ENCODE measurements at regions not wholly inside any gene's neighbourhood (a gene's known extent, or its start where the extent isn't known, plus 50 kb on each side); places are given as distances from the start of the nearest gene placed in this dataset.

DNA sequence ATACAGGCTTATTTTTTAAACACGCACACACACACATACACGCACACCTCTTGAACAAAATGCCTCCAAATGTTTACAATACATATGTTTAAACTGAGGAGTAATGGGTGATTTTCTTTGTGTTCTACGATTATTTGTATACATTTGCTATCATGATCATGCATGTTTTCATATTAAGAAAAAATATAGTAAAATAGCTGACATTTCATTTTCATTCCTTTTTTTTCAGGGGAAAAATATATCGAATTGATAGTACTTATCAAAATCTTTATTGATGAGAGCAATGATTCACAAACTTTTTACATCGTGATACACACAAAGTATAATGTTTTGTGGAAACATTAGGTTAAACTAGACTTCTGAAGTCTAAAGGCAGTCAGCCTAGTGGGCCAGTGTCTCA is 618.9 kb downstream of the TECRL start:
- no peak for DNase-seq
- intact Hi-C loops (cut with DNase I) = no loop called here
- TF ChIP-seq, protein P1, sequence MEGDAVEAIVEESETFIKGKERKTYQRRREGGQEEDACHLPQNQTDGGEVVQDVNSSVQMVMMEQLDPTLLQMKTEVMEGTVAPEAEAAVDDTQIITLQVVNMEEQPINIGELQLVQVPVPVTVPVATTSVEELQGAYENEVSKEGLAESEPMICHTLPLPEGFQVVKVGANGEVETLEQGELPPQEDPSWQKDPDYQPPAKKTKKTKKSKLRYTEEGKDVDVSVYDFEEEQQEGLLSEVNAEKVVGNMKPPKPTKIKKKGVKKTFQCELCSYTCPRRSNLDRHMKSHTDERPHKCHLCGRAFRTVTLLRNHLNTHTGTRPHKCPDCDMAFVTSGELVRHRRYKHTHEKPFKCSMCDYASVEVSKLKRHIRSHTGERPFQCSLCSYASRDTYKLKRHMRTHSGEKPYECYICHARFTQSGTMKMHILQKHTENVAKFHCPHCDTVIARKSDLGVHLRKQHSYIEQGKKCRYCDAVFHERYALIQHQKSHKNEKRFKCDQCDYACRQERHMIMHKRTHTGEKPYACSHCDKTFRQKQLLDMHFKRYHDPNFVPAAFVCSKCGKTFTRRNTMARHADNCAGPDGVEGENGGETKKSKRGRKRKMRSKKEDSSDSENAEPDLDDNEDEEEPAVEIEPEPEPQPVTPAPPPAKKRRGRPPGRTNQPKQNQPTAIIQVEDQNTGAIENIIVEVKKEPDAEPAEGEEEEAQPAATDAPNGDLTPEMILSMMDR (IDR thresholded peaks at IDR 0.05) = no peak
- Histone ChIP-seq H3K27ac (no peak overlapping the region), H3K4me1 (no peaks in the 10 kb centered on the region), H3K36me3 (no peaks in the 10 kb centered on the region), H3K4me3 (no peak overlapping the region), H3K9me3 (no peaks in the 10 kb centered on the region), H3K27me3 (no peaks in the 10 kb centered on the region)
- no peak for ATAC-seq

DNA sequence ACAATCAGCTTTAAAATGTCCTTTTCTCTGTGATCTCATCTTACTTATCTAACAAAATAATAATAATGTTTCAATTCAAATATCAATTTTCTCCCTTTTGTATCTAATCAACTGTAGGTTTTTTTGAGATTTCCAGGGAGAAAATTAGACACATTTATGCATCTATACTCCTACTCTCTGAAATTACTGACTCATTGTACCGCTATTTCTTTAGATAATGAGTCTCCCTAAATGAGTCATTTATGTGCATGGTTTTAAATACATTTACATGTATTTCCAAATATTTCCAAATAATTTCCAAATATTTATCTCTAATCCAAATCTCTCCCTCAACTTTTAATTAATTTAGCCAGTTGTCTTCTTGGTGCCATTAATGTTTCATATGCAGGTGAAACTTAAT is 621.0 kb downstream of the TECRL start:
- no peaks in the 10 kb centered on the region for H3K9me3 ChIP-seq
- no peak overlapping the region for H3K4me3 ChIP-seq
- H3K4me1 ChIP-seq = no peaks in the 10 kb centered on the region
- ATAC-seq (no peak), DNase-seq (no peak)
- H3K36me3 ChIP-seq = no peaks in the 10 kb centered on the region
- intact Hi-C loops (cut with DNase I) = no loop called here
- no peaks in the 10 kb centered on the region for H3K27me3 ChIP-seq
- TF ChIP-seq, protein P1 (IDR thresholded peaks at IDR 0.05) = no peak
- no peak overlapping the region for H3K27ac ChIP-seq

DNA sequence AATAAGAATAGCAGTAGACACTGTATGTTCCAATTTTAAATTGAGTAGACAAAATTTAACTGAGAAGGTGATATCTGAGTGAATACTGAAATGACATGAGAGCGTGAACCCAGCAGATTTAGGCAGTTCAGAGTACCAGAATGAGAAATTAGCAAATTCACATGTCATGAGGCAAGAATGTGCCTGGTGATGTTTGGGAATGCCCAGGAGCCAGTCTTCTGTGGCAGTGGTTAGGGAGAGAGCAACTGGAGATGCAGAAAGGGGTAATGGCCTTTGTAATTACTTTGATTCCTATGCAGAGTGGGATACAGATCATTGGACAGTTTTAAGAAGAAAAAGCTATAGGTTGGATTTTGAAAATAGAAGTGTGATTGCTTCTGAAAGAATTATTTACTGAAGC is 621.9 kb downstream of the TECRL start:
- Histone ChIP-seq H3K36me3 (no peaks in the 10 kb centered on the region), H3K4me1 (no peaks in the 10 kb centered on the region), H3K9me3 (no peaks in the 10 kb centered on the region), H3K27ac (no peak overlapping the region), H3K4me3 (no peak overlapping the region), H3K27me3 (no peaks in the 10 kb centered on the region)
- no peak for DNase-seq
- TF ChIP-seq, protein P1 (IDR thresholded peaks at IDR 0.05) = no peak
- intact Hi-C loops (cut with DNase I) = no loop called here
- no peak for ATAC-seq

- intact Hi-C loops (cut with DNase I) = no loop called here
- Histone ChIP-seq H3K27me3 (no peaks in the 10 kb centered on the region), H3K27ac (no peak overlapping the region)
Measured at GRCh38 chr4:63786171-63786570, 623.1 kb downstream of the TECRL start.

DNA sequence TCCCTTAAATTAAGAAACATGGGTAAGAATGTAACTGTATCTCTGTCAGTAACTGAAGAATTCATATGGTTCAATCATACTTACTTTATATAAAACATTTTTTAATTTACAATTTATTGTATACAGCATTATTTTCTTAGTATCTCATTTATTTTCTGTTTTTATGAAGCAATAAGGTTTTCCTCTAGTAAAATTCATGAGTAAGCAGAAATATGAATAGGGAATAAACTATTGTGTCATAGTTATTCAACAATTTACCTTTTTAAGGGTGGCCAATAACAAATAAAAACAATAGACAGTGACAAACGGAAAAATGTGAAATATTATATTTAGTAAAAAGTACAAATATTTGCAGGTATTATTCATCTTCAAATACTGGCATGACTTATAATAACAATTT is 624.4 kb downstream of the TECRL start:
- no peak for ATAC-seq

More at GRCh38 chr4:63786171-63786570, 623.1 kb downstream of the TECRL start:
- TF ChIP-seq, protein P1 (IDR thresholded peaks at IDR 0.05) = no peak
- H3K4me3 ChIP-seq = no peak overlapping the region
- DNase-seq = peak in 2 of 4 donors; percentile 10
- no peak for ATAC-seq
- no peaks in the 10 kb centered on the region for H3K36me3 ChIP-seq
- no peaks in the 10 kb centered on the region for H3K9me3 ChIP-seq
- H3K4me1 ChIP-seq = no peaks in the 10 kb centered on the region

More for the DNA sequence above, 624.4 kb downstream of the TECRL start:
- intact Hi-C loops (cut with DNase I) = no loop called here
- Histone ChIP-seq H3K27me3 (no peaks in the 10 kb centered on the region), H3K36me3 (no peaks in the 10 kb centered on the region), H3K4me3 (no peak overlapping the region), H3K27ac (no peak overlapping the region), H3K9me3 (no peaks in the 10 kb centered on the region), H3K4me1 (no peaks in the 10 kb centered on the region)
- no peak for DNase-seq
- TF ChIP-seq, protein P1 (IDR thresholded peaks at IDR 0.05) = no peak
